Small intestine (tissue), 7 donors: ENCODE measurements at regions not wholly inside any gene's neighbourhood (a gene's known extent, or its start where the extent isn't known, plus 50 kb on each side); places are given as distances from the start of the nearest gene placed in this dataset.

Experiments used
- DNase-seq, 2 donors: peaks; one replicate each; pipeline versions ENCODE4 v3.0.0 to v3.0.0-alpha.2; 2013
- FAIRE-seq: peaks from 2 replicates; lab custom pipeline; 2012; peaks lifted over from hg19 to GRCh38; lab: Jason Lieb, UNC
- H3K27ac ChIP-seq, 3 donors: one replicate each; pipeline ENCODE4 v1.5.1; 2013; ENCODE audit warnings: low read length in 2 of 3, mild to moderate bottlenecking in 2 of 3, control low read depth in 1 of 3, inconsistent platforms in 1 of 3, low read depth in 1 of 3, moderate library complexity in 1 of 3
- H3K27me3 ChIP-seq, 3 donors: one replicate each; pipeline ENCODE4 v1.6.1; 2013; ENCODE audit warnings: low read length in 3 of 3, inconsistent platforms in 1 of 3; ENCODE audit not compliant: control insufficient read depth in 3 of 3, insufficient read depth in 3 of 3
- H3K36me3 ChIP-seq, 3 donors: one replicate each; pipeline ENCODE4 v1.6.1; 2013; ENCODE audit warnings: low read length in 3 of 3, inconsistent platforms in 1 of 3, low read depth in 1 of 3, mild to moderate bottlenecking in 1 of 3, moderate library complexity in 1 of 3; ENCODE audit not compliant: control insufficient read depth in 3 of 3, insufficient read depth in 2 of 3
- H3K4me1 ChIP-seq, 3 donors: one replicate each; pipeline ENCODE4 v1.6.1; 2013; ENCODE audit warnings: low read length in 2 of 3, inconsistent platforms in 1 of 3, low read depth in 1 of 3, mild to moderate bottlenecking in 1 of 3, moderate library complexity in 1 of 3; ENCODE audit not compliant: control insufficient read depth in 3 of 3, insufficient read depth in 2 of 3
- H3K4me3 ChIP-seq, 3 donors: one replicate each; pipeline ENCODE4 v1.5.1; 2013; ENCODE audit warnings: low read length in 3 of 3, control low read depth in 1 of 3, inconsistent platforms in 1 of 3, low read depth in 1 of 3, mild to moderate bottlenecking in 1 of 3, moderate library complexity in 1 of 3
- H3K9me3 ChIP-seq, 2 donors: one replicate each; pipeline ENCODE4 v1.6.1; 2013; ENCODE audit warnings: low read depth in 1 of 2, low read length in 1 of 2; ENCODE audit not compliant: control insufficient read depth in 2 of 2, insufficient read depth in 1 of 2
- WGBS, 3 donors: extraction: QIAGEN DNeasy Blood & Tissue Kit; methylation state at CpG; one replicate each; pipeline ENCODE4 v1.1.7; 2013; 5-methylcytosine and 5-hydroxymethylcytosine counted together
- donor health status: healthy with polysubstance abuse.
- donor health status: control.
- donor health status: control.
- donor health status: Bipolar disorder and iron deficiency.
- donor health status: healthy.

GRCh38 chr18:78727057-78727739, 252.4 kb upstream of the SALL3 start:
- FAIRE-seq: no peak
- no peak overlapping the region for H3K27ac ChIP-seq
- no peaks in the 10 kb centered on the region for H3K9me3 ChIP-seq
- H3K4me1 ChIP-seq: no peaks in the 10 kb centered on the region
- no peaks in the 10 kb centered on the region for H3K36me3 ChIP-seq
- no peak overlapping the region for H3K4me3 ChIP-seq
- no peak for DNase-seq
- peaks cover 0 to 7% (median 4%) of the 10 kb centered on the region in 3 donors for H3K27me3 ChIP-seq
- WGBS, 3 donors: 92 to 94% (median 93%) methylated on average over 25 of the region's 25 CpGs

- peaks cover 0 to 7% (median 4%) of the 10 kb centered on the region in 3 donors for H3K27me3 ChIP-seq
- no peak overlapping the region for H3K4me3 ChIP-seq
- H3K9me3 ChIP-seq: no peaks in the 10 kb centered on the region
- H3K4me1 ChIP-seq: no peaks in the 10 kb centered on the region
- no peak overlapping the region for H3K27ac ChIP-seq
- WGBS, 3 donors: 87 to 88% (median 88%) methylated on average over 22 of the region's 22 CpGs
- FAIRE-seq: no peak
- no peak for DNase-seq
- no peaks in the 10 kb centered on the region for H3K36me3 ChIP-seq
Observed at GRCh38 chr18:78727877-78728783, 251.5 kb upstream of the SALL3 start.

- no peak overlapping the region for H3K4me3 ChIP-seq
- H3K27ac ChIP-seq: no peak overlapping the region
- H3K27me3 ChIP-seq: peaks cover 0 to 5% (median 2%) of the 10 kb centered on the region in 3 donors
- 85 to 89% (median 87%) methylated on average over 25 of the region's 25 CpGs for WGBS, 3 donors
- no peaks in the 10 kb centered on the region for H3K9me3 ChIP-seq
- no peaks in the 10 kb centered on the region for H3K4me1 ChIP-seq
- H3K36me3 ChIP-seq: no peaks in the 10 kb centered on the region
- DNase-seq (no peak), FAIRE-seq (no peak)
Observed at GRCh38 chr18:78728784-78729467, 250.7 kb upstream of the SALL3 start.

- DNase-seq (no peak), FAIRE-seq (no peak)
- no peak overlapping the region for H3K27ac ChIP-seq
- H3K9me3 ChIP-seq: no peaks in the 10 kb centered on the region
- peaks cover 0 to 2% (median 0%) of the 10 kb centered on the region in 3 donors for H3K27me3 ChIP-seq
- WGBS, 3 donors: 26 to 31% (median 29%) methylated on average over 10 of the region's 10 CpGs
- no peaks in the 10 kb centered on the region for H3K4me1 ChIP-seq
- H3K4me3 ChIP-seq: no peak overlapping the region
- no peaks in the 10 kb centered on the region for H3K36me3 ChIP-seq
Observed at GRCh38 chr18:78730546-78730945, 249.1 kb upstream of the SALL3 start.

GRCh38 chr18:78731016-78731397, 248.6 kb upstream of the SALL3 start:
- FAIRE-seq (no peak), DNase-seq (no peak)
- WGBS, 3 donors: 78 to 83% (median 78%) methylated on average over 20 of the region's 20 CpGs
- no peaks in the 10 kb centered on the region for H3K9me3 ChIP-seq
- H3K4me3 ChIP-seq: no peak overlapping the region
- H3K27ac ChIP-seq: no peak overlapping the region
- H3K4me1 ChIP-seq: no peaks in the 10 kb centered on the region
- H3K36me3 ChIP-seq: no peaks in the 10 kb centered on the region
- peaks cover 0 to 2% (median 0%) of the 10 kb centered on the region in 3 donors for H3K27me3 ChIP-seq

GRCh38 chr18:78731398-78732032, 248.1 kb upstream of the SALL3 start:
- 82 to 89% (median 85%) methylated on average over 17 to 18 of the region's 18 CpGs for WGBS, 3 donors

GRCh38 chr18:78732273-78733210, 247.1 kb upstream of the SALL3 start:
- no peak for DNase-seq
- no peaks in the 10 kb centered on the region for H3K9me3 ChIP-seq
- no peaks in the 10 kb centered on the region for H3K4me1 ChIP-seq
- H3K27me3 ChIP-seq: peaks cover 0 to 2% (median 0%) of the 10 kb centered on the region in 3 donors
- no peak overlapping the region for H3K27ac ChIP-seq
- no peak for FAIRE-seq
- 72 to 82% (median 76%) methylated on average over 14 of the region's 14 CpGs for WGBS, 3 donors
- H3K36me3 ChIP-seq: no peaks in the 10 kb centered on the region
- no peak overlapping the region for H3K4me3 ChIP-seq

More at GRCh38 chr18:78731398-78732032, 248.1 kb upstream of the SALL3 start:
- Histone ChIP-seq H3K27ac (no peak overlapping the region), H3K4me1 (no peaks in the 10 kb centered on the region), H3K27me3 (peaks cover 0 to 2% (median 0%) of the 10 kb centered on the region in 3 donors), H3K9me3 (no peaks in the 10 kb centered on the region), H3K36me3 (no peaks in the 10 kb centered on the region), H3K4me3 (no peak overlapping the region)
- DNase-seq: no peak
- no peak for FAIRE-seq
